Lung (tissue), 11 donors: ENCODE measurements at regions not wholly inside any gene's neighbourhood (a gene's known extent, or its start where the extent isn't known, plus 50 kb on each side); places are given as distances from the start of the nearest gene placed in this dataset.

Source experiments
- ATAC-seq: fragments of 200-7000 bp; cut with Tn5 transposase; one replicate; pipeline ENCODE4 v1.9.1; 2020; ENCODE audit warnings: moderate number of reproducible peaks; ENCODE audit not compliant: insufficient read depth, low FRiP score
- DNase-seq, 3 donors: peaks; one replicate each; pipeline ENCODE4 v3.0.0-alpha.2; 2013 to 2017
- H3K27ac ChIP-seq, 2 donors: one replicate each; pipeline ENCODE4 v1.5.1; 2013; ENCODE audit warnings: mild to moderate bottlenecking in 2 of 2, moderate library complexity in 2 of 2, control low read depth in 1 of 2, inconsistent platforms in 1 of 2, low read depth in 1 of 2, low read length in 1 of 2
- H3K27me3 ChIP-seq, 3 donors: one replicate each; pipeline ENCODE4 v1.5.1; 2013; ENCODE audit warnings: low read length in 2 of 3; ENCODE audit not compliant: control insufficient read depth in 3 of 3, insufficient read depth in 3 of 3
- H3K36me3 ChIP-seq, 4 donors: one replicate each; pipeline ENCODE4 v1.5.1; 2013; ENCODE audit warnings: low read length in 4 of 4, mild to moderate bottlenecking in 1 of 4, moderate library complexity in 1 of 4; ENCODE audit not compliant: control insufficient read depth in 4 of 4, insufficient read depth in 4 of 4
- H3K4me1 ChIP-seq, 5 donors: one replicate each; pipeline ENCODE4 v1.5.1; 2013; ENCODE audit warnings: low read length in 5 of 5, mild to moderate bottlenecking in 2 of 5, moderate library complexity in 1 of 5; ENCODE audit not compliant: control insufficient read depth in 5 of 5, insufficient read depth in 5 of 5
- H3K4me3 ChIP-seq: one replicate; pipeline ENCODE4 v1.5.1; 2013; ENCODE audit warnings: mild to moderate bottlenecking, control low read depth, moderate library complexity
- H3K9ac ChIP-seq, 2 donors: one replicate each; pipeline ENCODE4 v1.5.1; 2013; ENCODE audit warnings: low read length in 2 of 2, control low read depth in 1 of 2; ENCODE audit not compliant: insufficient read depth in 1 of 2
- H3K9me3 ChIP-seq, 4 donors: one replicate each; pipeline ENCODE4 v1.5.1; 2013; ENCODE audit warnings: low read length in 3 of 4, mild to moderate bottlenecking in 1 of 4, moderate library complexity in 1 of 4; ENCODE audit not compliant: control insufficient read depth in 4 of 4, insufficient read depth in 3 of 4
- WGBS, 2 donors: extraction: QIAGEN DNeasy Blood & Tissue Kit; methylation state at CpG; one replicate each; pipeline ENCODE4 v1.1.7; 2013; 5-methylcytosine and 5-hydroxymethylcytosine counted together
- TF ChIP-seq, protein P1 (sequence below): IDR thresholded peaks from 2 replicates; pipeline ENCODE4 v1.5.1; 2012; ENCODE audit warnings: mild to moderate bottlenecking; ENCODE audit errors: control extremely low read depth, extremely low read depth
- donor health status: control.
- donor health status: control.
- donor health status: Bipolar disorder and iron deficiency.
- donor health status: healthy.
- donor health status: DM: yes; HTN: yes; CAD: no.

GRCh38 chr18:78295262-78295661 is 684.4 kb upstream of the SALL3 start:
- DNase-seq = peak in 1 of 3 donors; percentile 4
- Histone ChIP-seq H3K9ac (no peak overlapping the region), H3K27ac (no peak overlapping the region), H3K4me1 (peaks cover 0 to 46% (median 5%) of the 10 kb centered on the region in 5 donors), H3K9me3 (no peaks in the 10 kb centered on the region), H3K36me3 (no peaks in the 10 kb centered on the region), H3K27me3 (no peaks in the 10 kb centered on the region), H3K4me3 (no peak overlapping the region)
- TF ChIP-seq, protein P1, sequence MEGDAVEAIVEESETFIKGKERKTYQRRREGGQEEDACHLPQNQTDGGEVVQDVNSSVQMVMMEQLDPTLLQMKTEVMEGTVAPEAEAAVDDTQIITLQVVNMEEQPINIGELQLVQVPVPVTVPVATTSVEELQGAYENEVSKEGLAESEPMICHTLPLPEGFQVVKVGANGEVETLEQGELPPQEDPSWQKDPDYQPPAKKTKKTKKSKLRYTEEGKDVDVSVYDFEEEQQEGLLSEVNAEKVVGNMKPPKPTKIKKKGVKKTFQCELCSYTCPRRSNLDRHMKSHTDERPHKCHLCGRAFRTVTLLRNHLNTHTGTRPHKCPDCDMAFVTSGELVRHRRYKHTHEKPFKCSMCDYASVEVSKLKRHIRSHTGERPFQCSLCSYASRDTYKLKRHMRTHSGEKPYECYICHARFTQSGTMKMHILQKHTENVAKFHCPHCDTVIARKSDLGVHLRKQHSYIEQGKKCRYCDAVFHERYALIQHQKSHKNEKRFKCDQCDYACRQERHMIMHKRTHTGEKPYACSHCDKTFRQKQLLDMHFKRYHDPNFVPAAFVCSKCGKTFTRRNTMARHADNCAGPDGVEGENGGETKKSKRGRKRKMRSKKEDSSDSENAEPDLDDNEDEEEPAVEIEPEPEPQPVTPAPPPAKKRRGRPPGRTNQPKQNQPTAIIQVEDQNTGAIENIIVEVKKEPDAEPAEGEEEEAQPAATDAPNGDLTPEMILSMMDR = no peak
- 82 to 86% methylated on average over 8 of the region's 8 CpGs for WGBS, 2 donors
- ATAC-seq = no peak

DNA sequence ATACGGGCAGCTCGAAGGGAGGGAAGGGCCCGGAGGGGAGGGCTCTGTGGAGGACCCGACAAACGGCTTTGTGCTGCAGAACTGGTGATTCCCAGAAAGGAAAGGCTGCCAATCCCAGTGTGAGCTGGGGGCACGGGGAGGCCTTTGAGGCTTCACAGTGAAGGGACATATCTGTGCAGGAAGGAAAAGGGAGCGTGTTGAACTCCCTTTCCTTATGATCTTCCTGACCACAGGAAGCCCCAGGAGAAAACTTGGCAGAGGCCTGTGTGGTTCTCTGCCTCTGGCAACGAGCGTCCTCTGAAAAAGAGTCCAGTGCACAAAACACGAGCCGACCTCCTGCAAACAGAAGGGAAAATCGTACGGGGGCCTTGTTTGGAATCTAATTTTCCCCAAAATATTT is 683.5 kb upstream of the SALL3 start:
- Histone ChIP-seq H3K27me3 (no peaks in the 10 kb centered on the region), H3K9me3 (no peaks in the 10 kb centered on the region), H3K9ac (no peak overlapping the region), H3K27ac (no peak overlapping the region), H3K36me3 (no peaks in the 10 kb centered on the region), H3K4me3 (no peak overlapping the region), H3K4me1 (peaks cover 0 to 46% (median 5%) of the 10 kb centered on the region in 5 donors)
- WGBS, 2 donors = 57 to 62% methylated on average over 13 of the region's 13 CpGs
- peak; percentile 36 to 63 (median 55) for DNase-seq
- ATAC-seq = no peak
- TF ChIP-seq, protein P1 = no peak

- Histone ChIP-seq H3K4me1 (peaks cover 0 to 43% (median 5%) of the 10 kb centered on the region in 5 donors), H3K9me3 (no peaks in the 10 kb centered on the region), H3K36me3 (no peaks in the 10 kb centered on the region), H3K27ac (no peak overlapping the region), H3K4me3 (no peak overlapping the region), H3K9ac (no peak overlapping the region), H3K27me3 (no peaks in the 10 kb centered on the region)
- WGBS, 2 donors = 90 to 96% methylated on average over 10 of the region's 10 CpGs
- ATAC-seq (no peak), DNase-seq (no peak)
- TF ChIP-seq, protein P1 = no peak
These were observed 682.6 kb upstream of the SALL3 start for GRCh38 chr18:78297048-78297447.

DNA sequence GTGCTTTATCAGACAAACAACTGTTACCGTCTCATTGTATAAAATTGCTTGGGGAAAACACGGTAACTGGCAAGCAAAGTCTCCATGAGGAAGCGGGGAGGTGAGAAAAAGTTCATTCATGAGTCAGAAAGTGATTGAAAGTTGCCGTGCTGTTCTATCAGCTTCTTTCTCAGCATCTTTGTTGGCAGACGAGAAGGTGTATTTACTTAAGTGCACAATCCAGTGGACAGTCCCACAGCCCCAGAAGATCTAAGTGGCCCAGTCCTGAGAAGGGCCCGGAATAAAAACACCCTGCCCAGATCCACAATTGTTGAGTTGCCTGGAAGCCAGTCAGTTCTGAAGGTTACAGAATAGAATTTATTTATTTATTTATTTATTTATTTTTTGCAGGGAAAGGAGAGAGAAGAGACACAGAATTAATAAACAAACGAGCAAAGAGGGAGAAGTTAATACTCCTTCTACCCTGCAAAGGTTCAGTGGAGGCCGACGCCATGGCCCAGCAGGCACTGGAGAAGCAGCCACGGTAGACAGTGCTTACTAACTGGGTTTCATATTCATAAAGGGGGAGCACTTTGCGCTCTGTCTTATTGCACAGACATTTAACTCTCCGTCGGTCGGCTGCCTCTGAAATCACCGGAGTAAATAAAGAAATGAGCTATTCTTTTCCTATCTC is 676.0 kb upstream of the SALL3 start:
- Histone ChIP-seq H3K4me3 (no peak overlapping the region), H3K27me3 (peaks cover 0 to 3% (median 0%) of the 10 kb centered on the region in 3 donors), H3K9ac (no peak overlapping the region), H3K9me3 (peaks cover 0 to 6% (median 0%) of the 10 kb centered on the region in 4 donors), H3K4me1 (peaks cover 0 to 38% (median 5%) of the 10 kb centered on the region in 5 donors), H3K27ac (no peak overlapping the region), H3K36me3 (no peaks in the 10 kb centered on the region)
- DNase-seq (peak in 1 of 3 donors; percentile 13), ATAC-seq (no peak)
- 70 to 75% methylated on average over 15 of the region's 15 CpGs for WGBS, 2 donors
- TF ChIP-seq, protein P1 = no peak
